G401 (cell line): ENCODE measurements at regions not wholly inside any gene's neighbourhood (a gene's known extent, or its start where the extent isn't known, plus 50 kb on each side); places are given as distances from the start of the nearest gene placed in this dataset.

Source experiments
- DNase-seq: peaks from one replicate; pipeline ENCODE4 v3.0.0-alpha.2; 2015; ENCODE audit warnings: low spot score
- in situ Hi-C: cut with HindIII; loops from 2 replicates; pipeline ENCODE4 v1.10.0; 2016; ENCODE audit warnings: low sequenced_read_pairs, mixed read lengths

GRCh38 chr2:8197101-8197500 lies 484.8 kb upstream of the ID2 start:
- no peak for DNase-seq

GRCh38 chr2:8197825-8198224 lies 484.0 kb upstream of the ID2 start:
- DNase-seq = no peak
- in situ Hi-C loops = no loop called here

More at GRCh38 chr2:8197101-8197500, 484.8 kb upstream of the ID2 start:
- in situ Hi-C loops = no loop called here

- in situ Hi-C loops = no loop called here
- no peak for DNase-seq
Observed at GRCh38 chr2:8198766-8199382, 483.0 kb upstream of the ID2 start.

- DNase-seq = peak; percentile 85
- in situ Hi-C loops = no loop called here
Observed at GRCh38 chr2:8202132-8202531, 479.7 kb upstream of the ID2 start.

GRCh38 chr2:8203364-8203763 lies 478.5 kb upstream of the ID2 start:
- in situ Hi-C loops = no loop called here
- peak; percentile 87 for DNase-seq

GRCh38 chr2:8204711-8205110 lies 477.1 kb upstream of the ID2 start:
- in situ Hi-C loops = no loop called here

GRCh38 chr2:8209494-8209893 lies 472.4 kb upstream of the ID2 start:
- in situ Hi-C loops = no loop called here
- DNase-seq = no peak

More at GRCh38 chr2:8204711-8205110, 477.1 kb upstream of the ID2 start:
- DNase-seq = no peak

- no peak for DNase-seq
- in situ Hi-C loops = no loop called here
Observed at GRCh38 chr2:8211384-8211783, 470.5 kb upstream of the ID2 start.

GRCh38 chr2:8212239-8212638 lies 469.6 kb upstream of the ID2 start:
- DNase-seq = no peak
- in situ Hi-C loops = no loop called here

- in situ Hi-C loops = no loop called here
- no peak for DNase-seq
Observed at GRCh38 chr2:8214036-8214615, 467.7 kb upstream of the ID2 start.

- in situ Hi-C loops = no loop called here
- no peak for DNase-seq
Observed at GRCh38 chr2:8215159-8215863, 466.5 kb upstream of the ID2 start.

GRCh38 chr2:8215982-8216381 lies 465.9 kb upstream of the ID2 start:
- no peak for DNase-seq
- in situ Hi-C loops = no loop called here

GRCh38 chr2:8216397-8216796 lies 465.5 kb upstream of the ID2 start:
- DNase-seq = no peak
- in situ Hi-C loops = no loop called here

- in situ Hi-C loops = no loop called here
- peak; percentile 43 for DNase-seq
Observed at GRCh38 chr2:8217468-8218030, 464.3 kb upstream of the ID2 start.

- DNase-seq = no peak
- in situ Hi-C loops = no loop called here
Observed at GRCh38 chr2:8219096-8219495, 462.8 kb upstream of the ID2 start.

- in situ Hi-C loops = no loop called here
- DNase-seq = peak; percentile 93
Observed at GRCh38 chr2:8219631-8220355, 462.1 kb upstream of the ID2 start.

- no peak for DNase-seq
- in situ Hi-C loops = no loop called here
Observed at GRCh38 chr2:8222979-8223694, 458.7 kb upstream of the ID2 start.

GRCh38 chr2:8223695-8224346 lies 458.0 kb upstream of the ID2 start:
- in situ Hi-C loops = no loop called here
- DNase-seq = no peak
